Testis (tissue), 2 donors: ENCODE measurements at regions not wholly inside any gene's neighbourhood (a gene's known extent, or its start where the extent isn't known, plus 50 kb on each side); places are given as distances from the start of the nearest gene placed in this dataset.

Source experiments
- DNase-seq: peaks from one replicate; pipeline ENCODE4 v3.0.0-alpha.2; 2019
- H3K27ac ChIP-seq, 2 donors: fragments of 200-600 bp; sonication (generic); one replicate each; pipeline ENCODE4 v1.5.1; 2019
- H3K27me3 ChIP-seq: fragments of 200-600 bp; sonication (generic); one replicate; pipeline ENCODE4 v1.5.1; 2019
- H3K36me3 ChIP-seq: fragments of 200-600 bp; sonication (generic); one replicate; pipeline ENCODE4 v1.5.1; 2017; ENCODE audit warnings: low read depth; ENCODE audit errors: missing control alignments
- H3K4me1 ChIP-seq: fragments of 200-600 bp; sonication (generic); one replicate; pipeline ENCODE4 v1.5.1; 2019
- H3K4me3 ChIP-seq, 2 donors: fragments of 200-600 bp; sonication (generic); one replicate each; pipeline ENCODE4 v1.5.1; 2017 to 2019
- H3K9me3 ChIP-seq: fragments of 200-600 bp; sonication (generic); one replicate; pipeline ENCODE4 v1.5.1; 2017
- CTCF ChIP-seq, 3 experiments: fragments of 450-650 bp in 2 of 3; fragments of 200-600 bp in 1 of 3; sonication (generic) in 1 of 3; IDR thresholded peaks; one replicate each; pipeline ENCODE4 v1.5.1; 2016 to 2019; ENCODE audit warnings: antibody characterized with exemption in 3 of 3, mild to moderate bottlenecking in 2 of 3, moderate library complexity in 1 of 3
- POLR2A ChIP-seq: fragments of 450-650 bp; IDR thresholded peaks from one replicate; pipeline ENCODE4 v1.6.1; 2017; ENCODE audit warnings: antibody characterized with exemption, mild to moderate bottlenecking, moderate library complexity
- WGBS, 2 donors: methylation state at CpG; one replicate each; pipeline ENCODE4 v1.1.5; 2018; 5-methylcytosine and 5-hydroxymethylcytosine counted together
- intact Hi-C: fragments of 100-400 bp; cut with DNase I; formaldehyde crosslinking; loops from one replicate; pipeline ENCODE4 v1.15.1; 2023; ENCODE audit warnings: low total_unique reads

- H3K4me1 ChIP-seq: no peaks in the 10 kb centered on the region
- H3K27ac ChIP-seq: no peak overlapping the region
- H3K4me3 ChIP-seq: no peak overlapping the region
- no peaks in the 10 kb centered on the region for H3K9me3 ChIP-seq
- DNase-seq: no peak
- 81 to 90% methylated on average over 4 of the region's 4 CpGs for WGBS, 2 donors
- no peaks in the 10 kb centered on the region for H3K36me3 ChIP-seq
- TF ChIP-seq CTCF (IDR thresholded peaks at IDR 0.05): no peak
- TF ChIP-seq POLR2A: no peak
- H3K27me3 ChIP-seq: no peaks in the 10 kb centered on the region
- intact Hi-C loops: no loop called here
Measured at GRCh38 chr12:30835216-30835615, 80.5 kb upstream of the CAPRIN2 start.

- Histone ChIP-seq H3K9me3 (no peaks in the 10 kb centered on the region), H3K4me1 (no peaks in the 10 kb centered on the region), H3K27ac (no peak overlapping the region), H3K27me3 (no peaks in the 10 kb centered on the region), H3K36me3 (no peaks in the 10 kb centered on the region), H3K4me3 (no peak overlapping the region)
- intact Hi-C loops: no loop called here
- TF ChIP-seq CTCF (IDR thresholded peaks at IDR 0.05) (no peak), POLR2A (no peak)
- no peak for DNase-seq
- WGBS, 2 donors: 95 to 100% methylated on average over 2 of the region's 2 CpGs
Measured at GRCh38 chr12:30830751-30831150, 76.0 kb upstream of the CAPRIN2 start.

GRCh38 chr12:30829876-30830275, 75.1 kb upstream of the CAPRIN2 start:
- DNase-seq: no peak
- H3K27ac ChIP-seq: no peak overlapping the region
- intact Hi-C loops: no loop called here
- no peaks in the 10 kb centered on the region for H3K27me3 ChIP-seq
- 71 to 75% methylated on average over 1 of the region's 1 CpG for WGBS, 2 donors
- TF ChIP-seq CTCF (IDR thresholded peaks at IDR 0.05) (no peak), POLR2A (no peak)
- no peaks in the 10 kb centered on the region for H3K9me3 ChIP-seq
- H3K4me3 ChIP-seq: no peak overlapping the region
- H3K4me1 ChIP-seq: no peaks in the 10 kb centered on the region
- no peaks in the 10 kb centered on the region for H3K36me3 ChIP-seq

GRCh38 chr12:30828686-30829085, 73.9 kb upstream of the CAPRIN2 start:
- 58 to 95% methylated on average over 4 of the region's 4 CpGs for WGBS, 2 donors
- Histone ChIP-seq H3K4me1 (no peaks in the 10 kb centered on the region), H3K36me3 (no peaks in the 10 kb centered on the region), H3K4me3 (no peak overlapping the region), H3K27me3 (no peaks in the 10 kb centered on the region), H3K9me3 (no peaks in the 10 kb centered on the region), H3K27ac (no peak overlapping the region)
- no peak for DNase-seq
- no peak for TF ChIP-seq CTCF (IDR thresholded peaks at IDR 0.05)
- no peak for TF ChIP-seq POLR2A
- intact Hi-C loops: no loop called here

- no peak overlapping the region for H3K27ac ChIP-seq
- WGBS, 2 donors: 85% methylated on average over 12 to 15 of the region's 15 CpGs
- no peaks in the 10 kb centered on the region for H3K36me3 ChIP-seq
- H3K9me3 ChIP-seq: no peaks in the 10 kb centered on the region
- no peaks in the 10 kb centered on the region for H3K27me3 ChIP-seq
- no peaks in the 10 kb centered on the region for H3K4me1 ChIP-seq
- no peak for DNase-seq
- intact Hi-C loops: no loop called here
- no peak for TF ChIP-seq POLR2A
- TF ChIP-seq CTCF (IDR thresholded peaks at IDR 0.05): no peak
- H3K4me3 ChIP-seq: no peak overlapping the region
Measured at GRCh38 chr12:30827101-30828066, 72.6 kb upstream of the CAPRIN2 start.
